ENCODE measurements at regions not wholly inside any gene's neighbourhood (a gene's known extent, or its start where the extent isn't known, plus 50 kb on each side); places are given as distances from the start of the nearest gene placed in this dataset.

- DNase-seq (ENCODE audit: low spot score in 2 of 2), result no peak
- Histone ChIP-seq H3K9me3 (peaks cover 0 to 4% of the 10 kb centered on the region in 2 donors), H3K27me3 (no peaks in the 10 kb centered on the region), H3K4me3 (no peak overlapping the region), H3K27ac (no peak overlapping the region), H3K4me1 (no peaks in the 10 kb centered on the region), H3K36me3 (no peaks in the 10 kb centered on the region)
- TF ChIP-seq CTCF (IDR thresholded peaks at IDR 0.05), result no peak
- intact Hi-C loops (cut with DNase I), result no loop called here
Observed at GRCh38 chr5:85927632-85928031, 690.1 kb upstream of the COX7C start.

GRCh38 chr5:85929713-85930112, 688.0 kb upstream of the COX7C start:
- TF ChIP-seq CTCF (IDR thresholded peaks at IDR 0.05), result no peak
- H3K4me3 ChIP-seq, result no peak overlapping the region
- H3K9me3 ChIP-seq, result peaks cover 0 to 4% of the 10 kb centered on the region in 2 donors
- H3K4me1 ChIP-seq, result no peaks in the 10 kb centered on the region
- intact Hi-C loops (cut with DNase I), result no loop called here
- H3K36me3 ChIP-seq, result no peaks in the 10 kb centered on the region
- H3K27ac ChIP-seq, result no peak overlapping the region
- H3K27me3 ChIP-seq, result no peaks in the 10 kb centered on the region
- DNase-seq (ENCODE audit: low spot score in 2 of 2), result no peak

GRCh38 chr5:85931220-85931619, 686.5 kb upstream of the COX7C start:
- DNase-seq (ENCODE audit: low spot score in 2 of 2), result no peak
- intact Hi-C loops (cut with DNase I), result no loop called here
- H3K27ac ChIP-seq, result no peak overlapping the region
- TF ChIP-seq CTCF (IDR thresholded peaks at IDR 0.05), result no peak
- no peaks in the 10 kb centered on the region for H3K36me3 ChIP-seq
- no peak overlapping the region for H3K4me3 ChIP-seq
- no peaks in the 10 kb centered on the region for H3K9me3 ChIP-seq
- no peaks in the 10 kb centered on the region for H3K27me3 ChIP-seq
- no peaks in the 10 kb centered on the region for H3K4me1 ChIP-seq

- no peak for TF ChIP-seq CTCF (IDR thresholded peaks at IDR 0.05)
- H3K4me1 ChIP-seq, result no peaks in the 10 kb centered on the region
- no peak for DNase-seq (ENCODE audit: low spot score in 2 of 2)
- H3K9me3 ChIP-seq, result no peaks in the 10 kb centered on the region
- intact Hi-C loops (cut with DNase I), result no loop called here
- H3K27me3 ChIP-seq, result no peaks in the 10 kb centered on the region
- H3K36me3 ChIP-seq, result no peaks in the 10 kb centered on the region
- H3K4me3 ChIP-seq, result no peak overlapping the region
- no peak overlapping the region for H3K27ac ChIP-seq
Observed at GRCh38 chr5:85938201-85938600, 679.5 kb upstream of the COX7C start.

- TF ChIP-seq CTCF (IDR thresholded peaks at IDR 0.05), result no peak
- H3K4me3 ChIP-seq, result no peak overlapping the region
- H3K9me3 ChIP-seq, result no peaks in the 10 kb centered on the region
- H3K27ac ChIP-seq, result no peak overlapping the region
- H3K4me1 ChIP-seq, result no peaks in the 10 kb centered on the region
- no peak for DNase-seq (ENCODE audit: low spot score in 2 of 2)
- no peaks in the 10 kb centered on the region for H3K36me3 ChIP-seq
- H3K27me3 ChIP-seq, result no peaks in the 10 kb centered on the region
- intact Hi-C loops (cut with DNase I), result no loop called here
Observed at GRCh38 chr5:85951707-85952210, 666.0 kb upstream of the COX7C start.

GRCh38 chr5:85952680-85953079, 665.1 kb upstream of the COX7C start:
- intact Hi-C loops (cut with DNase I), result no loop called here
- no peaks in the 10 kb centered on the region for H3K9me3 ChIP-seq
- H3K36me3 ChIP-seq, result no peaks in the 10 kb centered on the region
- no peak for DNase-seq (ENCODE audit: low spot score in 2 of 2)
- no peak overlapping the region for H3K27ac ChIP-seq
- H3K4me1 ChIP-seq, result no peaks in the 10 kb centered on the region
- H3K4me3 ChIP-seq, result no peak overlapping the region
- no peak for TF ChIP-seq CTCF (IDR thresholded peaks at IDR 0.05)
- H3K27me3 ChIP-seq, result no peaks in the 10 kb centered on the region

All from ascending aorta (tissue), 2 donors.